C4-2B (cell line): ENCODE measurements at regions not wholly inside any gene's neighbourhood (a gene's known extent, or its start where the extent isn't known, plus 50 kb on each side); places are given as distances from the start of the nearest gene placed in this dataset.
"Not testable (repeated sequence)": the region's sequence is repeated elsewhere in the genome, so short reads cannot be mapped to it uniquely, and the experiment has no call there.

ENCODE experiments used
- H3K27ac ChIP-seq: fragments of 450-650 bp; 2 replicates; pipeline ENCODE4 v1.5.1; 2017
- CTCF ChIP-seq: fragments of 450-650 bp; conservative IDR thresholded peaks from 2 replicates; pipeline ENCODE4 v1.5.1; 2017; ENCODE audit warnings: mild to moderate bottlenecking
- ZFX ChIP-seq: fragments of 450-650 bp; IDR thresholded peaks from 2 replicates; pipeline ENCODE4 v1.6.1; 2017

GRCh38 chrX:44785652-44786051 lies 58.2 kb upstream of the DUSP21 start:
- TF ChIP-seq CTCF (no peak), ZFX (no peak)
- H3K27ac ChIP-seq: no peak overlapping the region

GRCh38 chrX:44784241-44784640 lies 59.6 kb upstream of the DUSP21 start:
- TF ChIP-seq ZFX: no peak
- TF ChIP-seq CTCF: no peak
- H3K27ac ChIP-seq: no peak overlapping the region

GRCh38 chrX:44778254-44778653 lies 65.6 kb upstream of the DUSP21 start:
- H3K27ac ChIP-seq: no peak overlapping the region
- TF ChIP-seq ZFX (no peak), CTCF (no peak)

GRCh38 chrX:44775726-44776125 lies 68.1 kb upstream of the DUSP21 start:
- H3K27ac ChIP-seq: no peak overlapping the region
- no peak for TF ChIP-seq ZFX
- no peak for TF ChIP-seq CTCF

- H3K27ac ChIP-seq: not testable (repeated sequence)
These were observed 69.8 kb upstream of the DUSP21 start for GRCh38 chrX:44774066-44774465.

- H3K27ac ChIP-seq: no peak overlapping the region
- no peak for TF ChIP-seq ZFX
- no peak for TF ChIP-seq CTCF
These were observed 73.7 kb upstream of the DUSP21 start for GRCh38 chrX:44770121-44770520.

GRCh38 chrX:44767308-44767707 lies 76.5 kb upstream of the DUSP21 start:
- no peak for TF ChIP-seq ZFX
- TF ChIP-seq CTCF: no peak
- no peak overlapping the region for H3K27ac ChIP-seq

GRCh38 chrX:44765556-44765955 lies 78.3 kb upstream of the DUSP21 start:
- TF ChIP-seq CTCF (no peak), ZFX (no peak)
- H3K27ac ChIP-seq: no peak overlapping the region
